GM19328 (cell line): ENCODE measurements at regions not wholly inside any gene's neighbourhood (a gene's known extent, or its start where the extent isn't known, plus 50 kb on each side); places are given as distances from the start of the nearest gene placed in this dataset.
"Not testable (repeated sequence)": the region's sequence is repeated elsewhere in the genome, so short reads cannot be mapped to it uniquely, and the experiment has no call there.

Experiments used
- ATAC-seq: cut with Tn5 transposase; IDR thresholded peaks from one replicate; pipeline ENCODE4 v1.9.1; 2021; ENCODE audit warnings: mild to moderate bottlenecking, moderate library complexity; ENCODE audit not compliant: unreplicated experiment

DNA sequence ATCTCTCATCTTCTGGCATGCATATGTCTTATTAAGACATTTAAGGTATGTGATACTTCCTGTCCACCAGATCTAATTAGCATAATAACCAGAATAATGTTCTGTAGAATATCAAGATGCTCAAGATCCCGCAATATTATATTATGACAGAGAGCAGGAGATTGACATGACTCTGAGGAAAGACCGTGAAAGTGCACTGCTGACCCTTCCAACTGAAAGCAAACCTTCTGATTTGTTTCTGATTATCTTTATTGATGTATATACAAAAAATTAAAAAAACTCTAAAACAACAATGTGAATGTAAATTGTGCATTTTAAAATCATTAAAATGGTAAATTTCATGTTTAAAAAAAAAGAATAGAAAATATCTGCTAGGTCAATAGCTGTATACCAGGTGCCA is 184.4 kb upstream of the TMEM45B start:
- ATAC-seq = no peak

GRCh38 chr11:129636926-129637325 is 178.7 kb upstream of the TMEM45B start:
- ATAC-seq = no peak

- no peak for ATAC-seq
These were observed 178.2 kb upstream of the TMEM45B start for GRCh38 chr11:129637473-129637872.

- no peak for ATAC-seq
These were observed 177.5 kb upstream of the TMEM45B start for GRCh38 chr11:129637983-129638776.

- ATAC-seq = no peak
These were observed 176.3 kb upstream of the TMEM45B start for GRCh38 chr11:129639300-129639699.

GRCh38 chr11:129640671-129641070 is 175.0 kb upstream of the TMEM45B start:
- ATAC-seq = no peak

GRCh38 chr11:129643031-129643721 is 172.5 kb upstream of the TMEM45B start:
- no peak for ATAC-seq

DNA sequence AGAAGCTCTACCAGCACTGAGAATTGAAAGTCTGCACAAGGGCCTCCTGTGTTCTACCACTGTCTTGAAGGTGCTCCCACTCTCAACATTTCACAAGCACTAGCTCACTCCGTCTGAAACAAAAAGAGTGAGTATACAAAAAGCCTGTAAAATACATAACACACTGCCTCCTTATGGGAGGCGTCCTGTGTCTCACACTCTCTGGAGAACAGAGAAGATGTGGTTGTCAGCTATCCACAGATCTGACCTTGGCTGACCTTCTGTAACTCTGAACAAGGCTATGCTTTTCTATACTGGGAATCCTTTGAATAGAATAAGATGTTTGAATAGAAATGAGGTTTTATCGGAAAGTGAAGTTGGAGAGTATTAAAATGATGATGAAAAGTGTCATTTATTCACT is 171.3 kb upstream of the TMEM45B start:
- no peak for ATAC-seq

DNA sequence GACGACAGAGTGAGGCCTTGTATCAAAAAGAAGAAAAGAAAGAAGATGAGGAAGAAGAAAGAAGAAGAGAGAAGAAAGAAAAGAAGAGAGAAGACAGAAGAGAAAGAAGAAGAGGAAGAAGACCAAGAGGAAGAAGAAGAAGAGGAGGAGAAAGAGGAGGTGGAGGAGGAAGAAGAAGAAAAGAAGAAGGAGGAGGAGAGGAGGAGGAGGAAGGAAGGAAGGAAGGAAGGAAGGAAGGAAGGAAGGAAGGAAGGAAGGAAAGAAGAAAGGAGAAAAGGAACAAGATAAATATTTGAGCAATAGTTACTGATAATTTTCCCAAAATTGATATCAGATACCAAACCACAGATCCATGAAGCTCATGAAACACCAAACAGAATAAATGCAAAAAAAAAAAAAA is 169.7 kb upstream of the TMEM45B start:
- no peak for ATAC-seq

GRCh38 chr11:129650044-129650443 is 165.6 kb upstream of the TMEM45B start:
- not testable (repeated sequence) for ATAC-seq

- no peak for ATAC-seq
These were observed 162.8 kb upstream of the TMEM45B start for GRCh38 chr11:129652835-129653234.

DNA sequence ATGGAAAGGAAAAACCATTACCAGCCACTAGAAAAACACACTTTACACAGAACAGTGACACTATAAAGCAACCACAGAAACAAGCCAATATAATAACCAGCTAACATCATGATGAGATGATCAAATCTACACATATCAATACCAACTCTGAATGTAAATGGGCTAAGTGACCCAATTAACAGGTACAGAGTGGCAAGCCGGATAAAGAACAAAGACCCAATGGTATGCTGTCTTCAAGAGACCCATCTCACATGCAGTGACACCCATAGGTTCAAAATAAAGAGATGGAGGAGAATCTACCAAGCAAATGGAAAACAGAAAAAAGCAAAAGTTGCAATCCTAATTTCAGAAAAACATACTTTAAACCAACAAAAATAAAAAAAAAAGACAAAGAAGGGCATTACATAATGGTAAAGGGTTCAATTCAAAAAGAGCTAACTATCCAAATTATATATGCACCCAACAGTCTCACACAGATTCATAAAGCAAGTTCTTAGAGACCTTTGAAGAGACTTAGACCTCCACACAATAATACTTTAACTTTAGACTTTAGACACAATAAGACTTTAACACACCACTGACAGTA is 160.3 kb upstream of the TMEM45B start:
- ATAC-seq = no peak

- ATAC-seq = no peak
These were observed 157.7 kb upstream of the TMEM45B start for GRCh38 chr11:129657866-129658525.

DNA sequence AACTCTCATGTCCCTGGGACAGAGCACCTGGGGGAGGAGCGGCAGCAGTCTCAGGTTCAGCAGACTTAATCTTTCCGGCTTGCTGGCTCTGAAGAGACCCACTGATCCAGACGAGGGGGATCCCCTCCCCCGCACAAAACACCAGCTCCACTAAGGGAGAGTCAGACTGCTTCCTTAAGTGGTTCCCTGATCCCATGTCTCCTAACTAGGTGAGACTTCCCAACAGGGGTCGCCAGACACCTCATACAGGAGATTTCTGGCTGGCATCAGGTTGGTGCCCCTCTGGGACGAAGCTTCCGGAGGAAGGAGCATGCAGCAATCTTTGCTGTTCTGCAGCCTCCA is 157.2 kb upstream of the TMEM45B start:
- ATAC-seq = no peak

DNA sequence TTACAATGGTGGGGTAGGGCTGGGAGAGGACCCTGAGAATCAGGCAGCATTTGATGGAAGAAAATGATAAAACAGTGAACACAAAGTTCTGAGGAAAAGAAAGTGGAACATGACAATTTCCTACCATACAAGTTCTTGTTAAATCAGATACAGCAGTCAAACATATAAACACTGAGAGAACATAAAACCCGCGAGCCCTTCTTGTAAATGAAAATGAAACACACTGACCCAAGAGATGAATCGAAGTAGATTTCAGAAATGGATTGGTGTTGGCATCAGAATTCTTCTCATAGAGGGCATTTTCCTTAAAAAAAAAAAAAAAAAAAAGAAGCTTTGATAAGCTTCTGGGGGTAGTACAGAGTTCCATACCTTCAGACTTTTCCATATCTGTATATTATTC is 134.7 kb upstream of the TMEM45B start:
- ATAC-seq = no peak

DNA sequence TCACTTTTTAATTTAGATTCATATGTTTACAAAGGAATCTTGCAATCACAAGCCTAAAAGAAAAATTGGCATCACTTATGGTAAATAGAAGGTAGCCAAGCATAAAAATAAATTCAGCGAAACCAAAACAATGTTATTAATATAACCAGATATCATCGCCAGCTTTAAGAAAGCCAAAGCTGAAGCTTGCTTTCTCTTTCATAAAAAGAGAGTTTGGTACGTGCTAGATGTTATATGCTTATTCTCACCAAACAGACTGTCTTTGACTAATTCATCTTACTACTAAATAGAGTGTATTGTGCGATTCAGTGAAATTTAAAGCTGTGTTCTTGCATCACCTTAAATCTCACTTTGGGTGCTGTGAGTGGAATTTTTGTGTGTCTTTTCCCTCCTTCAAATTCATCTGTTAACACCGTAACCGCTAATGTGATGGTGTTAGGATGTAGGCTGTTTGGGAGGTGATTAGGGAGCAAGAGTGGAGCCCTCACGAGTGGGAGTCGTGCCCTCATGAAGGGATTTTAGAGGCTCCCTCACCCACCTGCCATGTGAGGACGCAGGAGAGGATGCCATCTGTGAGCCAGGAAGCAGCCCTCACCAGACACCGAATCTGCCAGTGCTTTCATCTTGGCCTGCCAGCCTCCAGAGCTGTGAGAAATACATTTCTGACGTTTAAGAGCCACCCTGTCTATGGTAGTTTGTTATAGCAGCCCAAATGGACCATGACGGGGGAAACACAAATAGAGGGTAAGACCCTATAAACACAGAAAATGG is 134.1 kb upstream of the TMEM45B start:
- no peak for ATAC-seq

GRCh38 chr11:129686269-129686668 is 129.4 kb upstream of the TMEM45B start:
- ATAC-seq = no peak

GRCh38 chr11:129691142-129691541 is 124.5 kb upstream of the TMEM45B start:
- no peak for ATAC-seq

DNA sequence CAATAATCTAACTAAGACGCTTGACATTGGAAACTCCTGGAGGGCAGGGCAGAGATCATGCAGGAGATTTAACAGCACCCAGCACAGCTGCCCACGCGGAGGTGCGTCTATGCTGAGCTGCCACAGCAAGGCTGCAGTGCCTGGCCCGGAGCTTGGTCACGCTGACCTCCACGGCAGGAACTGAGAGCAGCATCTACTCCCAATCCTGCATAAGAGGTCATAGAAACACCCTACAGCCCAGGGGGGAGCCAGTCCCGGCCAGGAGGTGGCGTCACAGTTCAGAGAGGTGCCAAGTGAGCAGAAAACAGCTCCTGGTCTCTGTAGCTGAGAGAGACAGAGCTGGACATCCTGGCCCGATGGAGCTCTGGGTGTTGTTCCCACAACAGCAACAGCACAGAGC is 121.1 kb upstream of the TMEM45B start:
- ATAC-seq = no peak

GRCh38 chr11:129694966-129695365 is 120.7 kb upstream of the TMEM45B start:
- ATAC-seq = no peak
